ENCODE measurements at regions not wholly inside any gene's neighbourhood (a gene's known extent, or its start where the extent isn't known, plus 50 kb on each side); places are given as distances from the start of the nearest gene placed in this dataset.

DNA sequence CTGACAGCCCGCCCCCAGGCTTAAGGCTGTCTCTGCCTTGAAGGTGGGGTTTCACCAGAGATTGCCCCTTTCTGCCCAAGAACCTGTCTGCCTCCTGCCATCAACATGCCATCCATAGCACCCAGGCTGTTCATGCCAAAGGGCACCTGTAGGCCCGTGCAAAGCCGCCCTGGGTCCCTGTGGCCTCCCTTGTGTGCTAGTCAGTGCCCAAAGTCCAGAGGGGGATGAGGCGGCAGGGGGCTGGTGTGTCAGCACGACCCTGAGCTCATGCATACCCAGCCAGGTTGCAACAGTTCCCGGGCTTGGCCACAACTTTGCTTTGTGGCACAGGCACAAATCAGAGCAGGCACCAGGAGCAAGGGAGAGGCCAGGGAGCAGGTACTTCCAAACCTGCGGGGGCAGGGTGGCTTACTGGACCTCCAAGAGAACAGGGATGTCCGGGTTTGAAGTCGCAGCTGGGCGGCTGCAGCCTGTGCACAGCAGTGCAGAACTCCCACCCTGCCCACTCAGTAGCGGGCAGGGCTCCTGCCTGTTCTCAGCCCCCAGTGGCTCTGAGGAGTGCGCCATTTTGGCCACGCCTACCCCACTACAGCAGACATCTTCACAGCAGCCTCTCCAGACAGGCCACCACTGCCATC, 671.1 kb upstream of the GRM3 start:
- TF ChIP-seq, protein P1, sequence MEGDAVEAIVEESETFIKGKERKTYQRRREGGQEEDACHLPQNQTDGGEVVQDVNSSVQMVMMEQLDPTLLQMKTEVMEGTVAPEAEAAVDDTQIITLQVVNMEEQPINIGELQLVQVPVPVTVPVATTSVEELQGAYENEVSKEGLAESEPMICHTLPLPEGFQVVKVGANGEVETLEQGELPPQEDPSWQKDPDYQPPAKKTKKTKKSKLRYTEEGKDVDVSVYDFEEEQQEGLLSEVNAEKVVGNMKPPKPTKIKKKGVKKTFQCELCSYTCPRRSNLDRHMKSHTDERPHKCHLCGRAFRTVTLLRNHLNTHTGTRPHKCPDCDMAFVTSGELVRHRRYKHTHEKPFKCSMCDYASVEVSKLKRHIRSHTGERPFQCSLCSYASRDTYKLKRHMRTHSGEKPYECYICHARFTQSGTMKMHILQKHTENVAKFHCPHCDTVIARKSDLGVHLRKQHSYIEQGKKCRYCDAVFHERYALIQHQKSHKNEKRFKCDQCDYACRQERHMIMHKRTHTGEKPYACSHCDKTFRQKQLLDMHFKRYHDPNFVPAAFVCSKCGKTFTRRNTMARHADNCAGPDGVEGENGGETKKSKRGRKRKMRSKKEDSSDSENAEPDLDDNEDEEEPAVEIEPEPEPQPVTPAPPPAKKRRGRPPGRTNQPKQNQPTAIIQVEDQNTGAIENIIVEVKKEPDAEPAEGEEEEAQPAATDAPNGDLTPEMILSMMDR (IDR thresholded peaks at IDR 0.05), result no peak
- TF ChIP-seq POLR2A (IDR thresholded peaks at IDR 0.05), result no peak

Measured in lower leg skin (tissue), 3 donors.